HG03039 (cell line): ENCODE measurements at regions not wholly inside any gene's neighbourhood (a gene's known extent, or its start where the extent isn't known, plus 50 kb on each side); places are given as distances from the start of the nearest gene placed in this dataset.

Experiments used
- ATAC-seq: cut with Tn5 transposase; IDR thresholded peaks from one replicate; pipeline ENCODE4 v1.9.1; 2021; ENCODE audit warnings: mild to moderate bottlenecking, moderate library complexity; ENCODE audit not compliant: unreplicated experiment

- ATAC-seq: no peak
Measured at GRCh38 chr14:47790477-47790876, 115.1 kb upstream of the MDGA2 start.

- no peak for ATAC-seq
Measured at GRCh38 chr14:47785058-47785457, 109.7 kb upstream of the MDGA2 start.

GRCh38 chr14:47778631-47779030, 103.2 kb upstream of the MDGA2 start:
- ATAC-seq: no peak

GRCh38 chr14:47772652-47773051, 97.2 kb upstream of the MDGA2 start:
- ATAC-seq: no peak

GRCh38 chr14:47763188-47763854, 87.9 kb upstream of the MDGA2 start:
- ATAC-seq: no peak

- ATAC-seq: no peak
Measured at GRCh38 chr14:47746986-47747385, 71.6 kb upstream of the MDGA2 start.

- no peak for ATAC-seq
Measured at GRCh38 chr14:47744155-47744554, 68.8 kb upstream of the MDGA2 start.

- no peak for ATAC-seq
Measured at GRCh38 chr14:47739541-47739940, 64.1 kb upstream of the MDGA2 start.

- no peak for ATAC-seq
Measured at GRCh38 chr14:47730296-47730695, 54.9 kb upstream of the MDGA2 start.
